Endometrium (tissue), 2 donors: ENCODE measurements at regions not wholly inside any gene's neighbourhood (a gene's known extent, or its start where the extent isn't known, plus 50 kb on each side); places are given as distances from the start of the nearest gene placed in this dataset.

Experiments
- FAIRE-seq: peaks from 2 replicates; lab custom pipeline; 2012; peaks lifted over from hg19 to GRCh38; lab: Jason Lieb, UNC
- donor health status: control.
- donor health status: control.

DNA sequence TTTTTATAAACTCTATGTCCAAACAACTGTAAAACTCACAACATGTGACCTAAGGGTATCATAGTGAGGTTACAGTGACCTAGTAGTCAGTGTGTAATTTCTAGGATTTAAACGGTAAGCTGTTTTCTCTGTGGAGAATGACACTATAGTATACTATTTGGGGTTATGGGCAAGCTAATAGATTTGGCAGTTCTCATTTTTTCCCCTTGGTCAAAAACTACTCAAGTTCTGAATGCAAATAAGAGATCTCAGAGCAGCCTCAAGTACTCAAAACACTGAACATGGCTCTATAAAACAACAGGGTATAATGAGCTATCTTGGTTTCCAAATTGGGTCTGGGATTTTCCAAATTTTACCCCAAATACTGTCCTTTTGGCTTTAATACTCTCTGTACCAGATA, 88.5 kb upstream of the HMCN1 start:
- FAIRE-seq = no peak

- peak; percentile 93 for FAIRE-seq
These were observed 89.0 kb upstream of the HMCN1 start for GRCh38 chr1:185645162-185645640.

GRCh38 chr1:185644531-185644930, 89.7 kb upstream of the HMCN1 start:
- no peak for FAIRE-seq

DNA sequence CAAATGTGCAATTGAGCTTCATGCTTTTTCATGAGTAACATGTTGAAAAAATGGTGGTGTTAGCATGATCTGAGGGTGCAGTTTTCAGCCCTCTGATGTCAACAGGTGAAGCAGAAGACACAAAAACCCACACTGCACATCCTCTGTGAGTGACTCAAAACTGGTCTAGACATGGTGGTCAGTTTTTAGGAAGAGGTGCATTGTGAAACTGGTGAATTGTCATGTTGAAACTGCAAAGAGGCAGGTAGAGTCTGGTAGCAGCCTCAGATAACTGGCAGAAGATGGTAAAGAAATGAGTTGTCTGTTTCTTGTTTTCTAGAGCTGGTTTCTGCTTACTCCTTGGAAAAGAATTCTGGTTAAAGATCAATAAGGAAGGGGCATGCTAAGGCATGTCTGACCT, 97.3 kb upstream of the HMCN1 start:
- FAIRE-seq = no peak

GRCh38 chr1:185634704-185635103, 99.5 kb upstream of the HMCN1 start:
- FAIRE-seq = no peak

GRCh38 chr1:185632659-185633423, 101.3 kb upstream of the HMCN1 start:
- FAIRE-seq = no peak

DNA sequence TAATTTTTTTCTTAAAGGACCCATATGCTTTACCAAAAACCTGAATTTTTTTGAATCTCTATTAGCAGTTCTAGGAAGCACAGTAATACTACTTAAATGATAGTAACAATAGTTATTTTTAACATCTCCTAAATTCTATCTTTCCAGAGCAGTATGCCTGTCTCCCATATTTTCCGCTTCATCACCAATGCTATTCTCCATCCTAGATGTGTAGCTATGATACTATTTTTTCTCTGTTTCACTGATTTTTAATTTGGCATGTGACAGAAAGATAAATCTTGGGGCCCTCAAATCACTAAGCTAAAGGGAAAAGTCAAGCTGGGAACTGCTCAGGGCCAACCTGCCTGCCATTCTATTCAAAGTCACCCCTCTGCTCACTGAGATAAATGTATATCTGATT, 102.3 kb upstream of the HMCN1 start:
- FAIRE-seq = no peak

DNA sequence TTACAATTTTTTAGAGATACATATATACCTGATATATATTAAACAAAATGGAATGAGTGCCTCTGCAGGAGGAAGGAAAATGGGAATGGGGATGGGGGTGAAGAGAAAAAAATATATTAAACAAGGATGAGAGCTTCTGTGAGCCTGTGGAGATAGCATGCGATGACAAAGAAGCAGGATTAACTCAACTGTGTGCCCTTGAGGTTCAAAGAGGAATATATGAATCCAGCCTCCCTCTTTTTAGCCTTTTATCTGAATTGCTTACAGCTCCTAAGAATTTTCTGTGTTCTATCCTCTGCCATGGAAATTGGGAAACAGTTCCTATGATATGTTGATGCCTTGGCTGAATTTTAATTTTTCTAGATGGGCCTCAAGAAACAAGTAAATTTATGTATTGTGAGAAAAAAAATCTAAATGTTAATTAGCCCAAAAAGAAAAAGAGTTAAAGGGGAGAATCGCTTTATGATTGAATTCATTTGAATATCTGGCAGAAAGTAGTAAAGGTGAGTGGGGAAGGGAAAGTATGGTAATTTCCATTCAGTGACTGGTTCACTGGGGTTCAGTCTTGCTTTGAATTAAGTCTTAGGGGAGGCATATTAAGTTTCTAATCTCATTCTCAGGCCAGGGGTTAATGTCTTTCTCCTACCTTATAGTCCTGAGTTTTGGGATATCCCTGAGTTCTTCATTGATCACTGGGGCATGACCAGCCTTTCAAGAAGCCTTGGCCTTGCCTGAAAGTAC, 106.3 kb upstream of the HMCN1 start:
- no peak for FAIRE-seq

GRCh38 chr1:185627171-185627570, 107.0 kb upstream of the HMCN1 start:
- FAIRE-seq = no peak

- FAIRE-seq = no peak
These were observed 107.8 kb upstream of the HMCN1 start for GRCh38 chr1:185626344-185626743.

- FAIRE-seq = no peak
These were observed 123.2 kb upstream of the HMCN1 start for GRCh38 chr1:185610954-185611353.

DNA sequence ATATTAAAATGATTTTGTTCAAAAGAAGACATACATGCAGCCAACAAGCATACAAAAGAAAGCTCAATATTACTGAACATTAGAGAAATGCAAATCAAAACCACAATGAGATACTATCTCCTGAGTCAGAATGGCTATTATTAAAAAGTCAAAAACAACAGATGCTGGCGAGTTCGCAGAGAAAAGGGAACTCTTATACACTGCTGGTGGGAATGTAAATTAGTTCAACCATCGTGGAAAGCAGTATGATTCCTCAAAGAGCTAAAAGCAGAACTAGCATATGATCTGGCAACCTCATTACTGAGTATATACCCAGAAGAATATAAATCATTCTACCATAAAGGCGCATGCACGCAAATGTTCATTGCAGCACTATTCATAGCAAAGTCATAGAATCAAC, 126.0 kb upstream of the HMCN1 start:
- FAIRE-seq = no peak

- no peak for FAIRE-seq
These were observed 131.0 kb upstream of the HMCN1 start for GRCh38 chr1:185603158-185603557.

- FAIRE-seq = no peak
These were observed 133.0 kb upstream of the HMCN1 start for GRCh38 chr1:185601189-185601588.

DNA sequence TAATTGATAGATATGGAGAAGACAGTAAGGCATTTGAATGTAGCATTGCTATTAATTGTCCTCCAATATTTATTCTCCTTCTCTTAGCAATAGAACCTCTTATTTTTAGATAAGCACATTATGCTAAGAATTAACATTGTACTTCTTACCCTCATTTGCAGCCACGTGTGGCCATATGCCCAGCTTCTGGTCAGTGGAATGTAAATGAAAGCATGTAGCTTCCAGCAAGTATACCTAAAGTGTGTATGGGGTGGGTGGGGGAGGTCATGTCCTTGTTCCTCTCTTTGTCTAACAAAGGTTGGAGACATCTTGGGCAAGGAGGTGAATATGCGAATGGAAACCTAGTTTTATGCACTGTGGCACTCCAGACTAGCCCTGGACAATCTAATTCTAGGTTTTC, 133.6 kb upstream of the HMCN1 start:
- FAIRE-seq = no peak

DNA sequence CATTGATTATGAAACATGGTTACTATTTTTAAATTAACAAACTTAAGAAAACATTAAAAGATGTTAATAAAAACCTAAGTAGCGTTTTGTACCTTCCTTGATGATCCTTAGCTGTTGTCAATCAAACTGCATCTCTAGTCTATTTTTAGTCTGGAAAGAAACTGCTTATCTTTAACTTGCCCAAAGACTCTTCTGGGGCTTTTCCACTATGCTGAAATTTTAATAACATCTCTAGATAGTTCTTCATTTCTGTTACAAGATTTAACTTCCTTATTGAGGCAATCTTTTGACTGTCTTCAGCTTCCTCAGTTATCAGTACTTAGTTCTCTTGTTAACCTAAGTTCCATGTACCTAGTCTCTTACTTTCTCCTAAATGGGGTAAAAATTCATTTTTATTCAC, 135.9 kb upstream of the HMCN1 start:
- FAIRE-seq = no peak

DNA sequence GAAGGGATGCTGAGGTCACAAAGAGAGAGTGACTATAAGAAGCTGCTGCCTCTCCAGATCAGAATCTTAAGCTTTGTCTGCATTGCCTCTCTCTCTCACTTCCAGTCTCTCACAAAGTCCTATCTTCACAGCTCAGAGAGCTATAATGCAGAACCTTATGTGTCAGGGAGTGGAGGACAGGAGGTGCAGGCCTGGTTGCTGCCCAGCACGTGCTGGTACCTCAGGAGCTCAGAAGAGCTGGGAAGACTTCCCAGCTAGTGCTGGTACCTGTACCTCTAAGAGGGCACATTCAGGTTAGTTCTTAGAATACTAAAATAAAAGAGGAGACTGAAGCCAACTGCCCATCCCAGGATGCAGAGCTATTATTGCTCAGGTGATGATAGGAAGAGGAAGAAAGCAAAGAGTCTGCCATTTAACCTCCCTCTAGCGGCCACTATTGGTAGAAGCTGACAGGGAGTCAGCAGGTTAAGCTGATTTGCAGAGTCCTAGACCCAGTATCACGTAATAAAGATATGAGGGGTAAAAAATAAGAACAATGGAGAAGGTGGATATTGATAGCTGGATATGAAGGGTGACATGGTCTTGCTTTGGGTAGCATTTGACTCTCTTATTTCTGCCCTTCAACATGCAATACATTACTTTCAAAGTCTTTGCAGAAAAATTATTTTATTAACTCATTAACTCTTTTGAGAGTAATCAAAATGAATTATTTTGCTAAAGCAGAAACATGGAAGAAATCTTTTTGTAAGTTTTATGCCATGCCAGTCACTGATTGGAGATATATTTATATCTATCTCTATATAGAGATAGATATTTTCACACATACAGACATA, 138.1 kb upstream of the HMCN1 start:
- no peak for FAIRE-seq

DNA sequence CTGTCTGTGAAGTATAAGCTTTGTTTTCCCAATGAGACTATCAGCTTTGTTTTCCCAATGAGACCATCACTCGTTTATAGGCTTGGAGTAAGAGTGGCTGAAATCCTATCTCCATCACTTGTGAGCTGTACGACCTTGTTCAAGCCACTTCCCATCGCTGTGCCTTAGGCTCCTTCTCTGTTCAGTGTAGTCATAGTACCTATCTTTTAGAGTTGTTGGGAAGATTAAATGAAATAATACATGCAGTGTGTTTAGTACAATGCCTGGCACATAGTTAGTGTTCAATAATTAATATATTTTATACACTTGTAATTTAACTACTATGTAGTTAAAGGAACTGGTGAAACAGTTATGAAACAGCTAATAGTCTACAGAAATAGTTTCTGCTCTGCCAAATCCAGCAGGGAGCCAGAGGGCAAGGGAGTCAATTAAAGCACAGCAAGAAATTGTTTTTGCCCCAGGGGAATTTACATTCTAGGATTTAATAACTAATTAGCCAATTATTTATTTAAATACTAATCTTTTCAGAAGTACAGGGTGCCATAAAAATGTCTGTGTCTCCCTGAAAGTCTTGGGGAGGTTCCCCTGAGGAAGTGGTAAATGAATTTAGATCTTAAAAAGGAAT, 139.3 kb upstream of the HMCN1 start:
- FAIRE-seq = no peak

DNA sequence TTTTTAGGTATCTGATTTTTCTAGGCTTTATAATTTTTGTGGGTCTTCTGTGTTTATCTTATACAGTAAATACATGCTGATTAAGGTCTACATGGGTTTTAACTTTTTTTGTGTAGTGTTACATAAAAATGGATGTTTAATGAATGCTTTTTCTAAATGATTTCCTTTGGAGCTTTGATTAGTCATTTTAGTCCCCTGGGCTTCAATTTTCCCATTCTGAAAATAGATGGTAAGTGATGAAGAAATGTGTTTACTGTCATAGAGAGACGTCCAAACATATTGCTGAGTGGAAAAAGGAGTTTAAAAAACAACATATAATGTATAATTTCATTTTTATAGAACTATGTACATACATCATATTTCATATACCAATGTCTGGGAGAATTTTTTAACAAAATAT, 140.9 kb upstream of the HMCN1 start:
- no peak for FAIRE-seq

- FAIRE-seq = no peak
These were observed 148.4 kb upstream of the HMCN1 start for GRCh38 chr1:185585770-185586169.

GRCh38 chr1:185581961-185582725, 152.0 kb upstream of the HMCN1 start:
- FAIRE-seq = no peak

DNA sequence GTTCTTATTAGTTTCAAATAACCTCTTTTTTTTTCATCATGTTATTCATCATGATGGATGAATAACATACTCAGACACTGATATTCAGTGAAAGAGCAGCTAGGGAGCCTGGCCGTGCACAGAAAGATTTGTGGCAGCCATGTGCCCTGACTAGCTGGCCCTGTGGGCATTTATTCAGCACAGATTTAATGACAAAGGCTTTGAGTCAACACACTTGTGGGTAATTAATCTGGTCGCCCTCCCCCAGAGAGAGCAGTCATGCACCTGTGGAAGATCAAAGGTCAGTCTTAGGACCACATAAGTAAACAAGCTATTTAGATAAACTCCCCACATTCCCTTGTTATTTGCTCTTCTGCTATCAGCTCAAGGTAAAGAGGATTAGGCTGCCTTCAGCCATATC, 153.2 kb upstream of the HMCN1 start:
- no peak for FAIRE-seq
